ENCODE measurements at regions not wholly inside any gene's neighbourhood (a gene's known extent, or its start where the extent isn't known, plus 50 kb on each side); places are given as distances from the start of the nearest gene placed in this dataset.

DNA sequence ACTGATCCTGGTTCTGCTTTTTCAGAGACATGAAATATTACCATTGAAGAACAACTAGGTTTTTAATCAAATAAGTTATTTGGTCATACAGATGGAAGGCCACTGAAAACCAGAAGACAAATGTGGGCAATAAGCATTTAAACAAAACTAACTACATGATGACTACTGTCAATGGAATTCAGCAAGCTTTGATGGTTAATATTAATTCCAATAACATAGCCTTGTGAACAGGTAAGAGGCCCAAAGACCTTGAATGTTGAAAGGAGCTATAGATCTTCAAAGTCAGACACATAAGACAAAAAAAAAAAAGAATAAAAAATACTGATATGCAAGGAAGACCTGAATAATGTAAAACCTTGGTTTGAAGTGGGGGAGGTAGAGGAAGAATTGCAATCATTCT lies 1955.6 kb upstream of the CELF4 start (continued):
- TF ChIP-seq MEF2B (IDR thresholded peaks at IDR 0.05; ENCODE audit: partially characterized antibody, poor library complexity, severe bottlenecking) (no peak), ATF2 (IDR thresholded peaks at IDR 0.05; ENCODE audit: low read length) (no peak), SPI1 (IDR thresholded peaks at IDR 0.05; ENCODE audit: borderline replicate concordance, insufficient read depth, low read depth, low read length) (no peak)

DNA sequence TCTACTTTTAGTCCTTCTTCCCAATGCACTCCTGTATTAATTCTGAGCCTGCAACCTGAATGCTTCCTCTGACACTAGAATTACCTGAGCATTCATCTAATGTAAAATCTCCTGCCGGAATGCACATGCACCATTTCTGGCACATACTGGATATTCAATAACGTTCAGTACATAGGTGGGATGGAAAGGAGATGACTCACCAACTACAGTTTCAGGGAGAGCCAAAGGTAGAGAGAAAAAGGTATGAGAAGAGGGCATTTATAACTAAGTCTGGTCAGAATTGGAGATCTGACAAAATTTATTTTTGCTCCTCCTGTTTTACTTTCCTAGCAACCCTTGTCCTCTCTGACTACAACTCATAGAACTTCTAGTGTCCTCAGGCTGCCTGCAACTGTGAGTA lies 1954.1 kb upstream of the CELF4 start:
- Histone ChIP-seq H3K9me3 (replicated peaks; ENCODE audit: control insufficient read depth, insufficient read depth, low read length) (no peaks in the 10 kb centered on the region), H3K27me3 (replicated peaks in 1 of 2; ENCODE audit: control insufficient read depth in 2 of 2, insufficient read depth in 2 of 2, low read length in 1 of 2) (no peaks in the 10 kb centered on the region), H2AFZ (ENCODE audit: control insufficient read depth, low read depth, low read length) (no peak overlapping the region), H3K4me1 (ENCODE audit: control insufficient read depth, insufficient read depth, low read length) (no peaks in the 10 kb centered on the region), H3K4me2 (ENCODE audit: control insufficient read depth, insufficient read depth) (no peak overlapping the region), H3K36me3 (ENCODE audit: control insufficient read depth in 2 of 2, insufficient read depth in 2 of 2, low read length in 1 of 2) (no peaks in the 10 kb centered on the region), H4K20me1 (ENCODE audit: control insufficient read depth, insufficient read depth) (no peaks in the 10 kb centered on the region), H3K4me3 (no peak overlapping the region), H3K9ac (ENCODE audit: control insufficient read depth, insufficient read depth, low read length) (no peak overlapping the region), H3K79me2 (ENCODE audit: control insufficient read depth, insufficient read depth, low read length) (no peaks in the 10 kb centered on the region), H3K27ac (ENCODE audit: control insufficient read depth, insufficient read depth) (no peak overlapping the region)
- 38% methylated on average over 2 of the region's 2 CpGs for WGBS (ENCODE audit: insufficient coverage, insufficient replicate concordance, low lambda C conversion rate, missing lambda C conversion rate)
- intact Hi-C loops (cut with micrococcal nuclease; ENCODE audit: unreplicated experiment): no loop called here
- no peak for TF ChIP-seq FOXK2 (IDR thresholded peaks at IDR 0.05)
- TF ChIP-seq HDAC2 (IDR thresholded peaks at IDR 0.05): no peak
- TF ChIP-seq MTA2 (IDR thresholded peaks at IDR 0.05; ENCODE audit: low read depth): no peak
- no peak for TF ChIP-seq RAD51 (IDR thresholded peaks at IDR 0.05)
- TF ChIP-seq E2F8 (IDR thresholded peaks at IDR 0.05; ENCODE audit: low read depth, partially characterized antibody): no peak
- BruUV-seq (replicated peaks): no TSS peak
- ChIA-PET CTCF (no interaction called here), SMC1A (ENCODE audit: uncharacterized antibody, unreplicated experiment) (no interaction called here), RAD21 (ENCODE audit: unreplicated experiment) (no interaction called here), POLR2A (no interaction called here)
- DNase-seq (ENCODE audit: low read depth, low spot score) (no peak), ATAC-seq (no peak), FAIRE-seq (no peak)
- in situ Hi-C loops (cut with MboI): no loop called here

All from GM12878 (cell line).